Activated naive CD4-positive, alpha-beta T cell treated with anti-CD3 and anti-CD28 coated beads, Interleukin-2, amount 50 U/mL, for 16 hours (primary cell): ENCODE measurements at regions not wholly inside any gene's neighbourhood (a gene's known extent, or its start where the extent isn't known, plus 50 kb on each side); places are given as distances from the start of the nearest gene placed in this dataset.
A peak's percentile ranks its signal among the peaks of the same experiment; 100 is the strongest.

Experiments
- DNase-seq: peaks from one replicate; pipeline ENCODE4 v3.0.0-alpha.2; 2020

DNA sequence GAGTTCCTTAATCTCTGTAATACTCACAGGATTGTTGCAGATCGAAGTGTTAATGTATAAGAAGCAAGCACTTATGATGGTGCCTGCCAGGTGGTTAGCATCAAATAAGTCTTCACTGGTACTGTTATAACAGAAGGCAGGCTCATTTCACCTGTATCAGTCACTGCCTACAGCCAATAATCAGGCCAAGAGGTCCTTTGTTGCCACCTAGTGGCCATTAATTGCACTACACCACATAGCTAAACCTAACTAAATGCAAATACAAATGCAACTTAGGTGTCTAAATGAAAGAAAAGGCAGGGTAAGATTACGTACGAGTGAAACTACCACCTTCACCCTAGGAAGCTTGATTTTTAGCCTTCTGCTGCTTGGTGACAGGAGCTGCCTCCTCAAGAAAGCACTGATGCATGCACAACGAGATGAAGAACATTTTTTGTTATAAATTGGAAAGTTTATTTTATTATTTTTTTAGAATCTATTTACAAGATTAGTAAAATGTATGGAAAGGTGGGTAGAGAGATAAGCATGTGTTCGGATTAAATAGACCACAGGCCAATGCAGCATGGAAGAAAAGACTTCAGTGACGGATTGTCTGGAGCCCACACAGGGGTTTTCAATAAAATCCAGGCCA lies 334.8 kb upstream of the CAMK1G start:
- DNase-seq: peak; percentile 20

DNA sequence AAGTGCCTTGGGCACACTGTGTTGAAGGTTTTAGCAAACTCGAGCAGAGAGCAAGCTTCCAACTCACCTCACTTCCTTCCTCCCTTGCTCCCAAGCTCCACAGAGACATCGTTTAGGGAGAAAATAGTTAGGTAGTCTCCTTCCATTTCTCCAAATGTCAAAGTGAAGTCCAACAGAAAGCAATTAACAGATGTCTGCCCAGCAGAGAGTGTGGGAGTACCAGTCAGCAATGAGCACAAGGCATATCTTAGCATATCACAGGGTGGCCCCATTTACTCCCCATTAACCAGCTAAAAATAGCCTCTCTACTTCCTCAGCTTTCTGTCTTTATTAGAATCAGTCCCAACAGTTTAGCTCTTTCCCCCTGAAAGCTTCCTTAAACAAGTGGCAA lies 334.2 kb upstream of the CAMK1G start:
- DNase-seq: no peak

DNA sequence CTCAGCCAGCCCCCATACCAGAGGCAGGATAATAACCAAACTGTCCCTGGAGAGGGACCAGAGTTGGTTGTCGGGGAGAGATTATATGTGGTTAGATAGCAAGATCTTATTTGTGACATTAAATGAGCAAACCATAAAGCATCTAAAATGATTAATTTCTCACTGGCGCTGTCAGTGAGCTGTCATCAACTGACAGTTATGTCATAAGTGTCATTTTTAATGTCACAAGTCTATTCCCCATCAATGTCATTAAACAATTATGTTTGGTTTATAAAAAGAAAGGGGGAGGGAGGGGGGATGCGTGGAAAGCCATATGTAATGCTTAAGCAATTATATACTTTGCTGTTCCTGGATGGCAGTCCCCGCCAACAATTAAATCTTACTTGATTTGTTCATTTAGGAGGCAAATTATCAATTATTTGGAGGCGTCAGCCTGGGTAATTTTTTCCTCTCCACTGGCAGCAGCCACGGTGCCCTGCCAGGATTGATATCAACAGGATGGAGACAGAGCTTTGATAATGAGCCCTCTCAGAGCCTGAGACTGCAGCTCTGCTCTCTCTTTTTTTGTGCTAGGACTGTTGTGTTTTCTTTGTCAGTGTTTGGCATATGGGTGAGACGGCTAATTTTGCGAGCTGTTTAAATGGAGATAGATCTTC lies 333.6 kb upstream of the CAMK1G start:
- DNase-seq: no peak

GRCh38 chr1:209250861-209251636 lies 332.5 kb upstream of the CAMK1G start:
- no peak for DNase-seq

GRCh38 chr1:209256766-209257350 lies 326.7 kb upstream of the CAMK1G start:
- DNase-seq: no peak

DNA sequence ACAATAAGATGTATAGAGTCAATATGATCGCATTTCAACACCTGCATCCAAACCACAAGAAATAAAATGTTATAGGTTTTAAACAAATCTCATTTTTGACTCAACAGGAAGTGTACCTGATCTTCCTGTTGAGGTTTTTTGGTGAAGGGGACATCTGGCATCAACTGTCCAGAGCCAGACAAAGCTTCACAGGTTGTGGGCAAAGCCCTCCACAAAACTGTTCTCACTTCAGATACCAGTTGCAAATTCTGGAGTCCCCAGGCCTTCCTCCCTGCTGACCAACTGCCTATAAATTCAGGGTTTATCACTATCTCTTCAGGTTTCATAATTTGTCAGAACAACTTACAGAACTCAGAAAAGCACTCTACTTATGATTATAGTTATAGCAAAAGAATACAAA lies 326.1 kb upstream of the CAMK1G start:
- no peak for DNase-seq

DNA sequence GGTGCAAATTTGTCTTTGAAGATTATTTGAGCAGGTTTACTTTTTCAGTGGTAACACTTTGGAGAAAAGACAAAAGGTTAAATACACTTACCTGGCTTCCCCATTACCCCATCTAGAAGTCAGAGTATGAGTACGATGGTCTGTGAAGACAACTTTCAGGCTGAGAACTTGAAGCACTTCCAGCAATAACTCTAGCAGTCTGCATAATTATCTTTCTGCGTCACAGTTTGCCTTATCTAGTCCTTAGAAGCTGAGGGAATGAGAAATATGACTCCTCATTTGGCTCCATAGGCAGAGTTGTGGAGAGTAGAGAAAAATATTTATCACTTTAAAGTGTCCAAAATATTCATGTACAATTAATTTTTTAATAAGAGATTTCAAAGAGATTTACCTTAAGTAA lies 323.4 kb upstream of the CAMK1G start:
- DNase-seq: no peak

- no peak for DNase-seq
These were observed 320.9 kb upstream of the CAMK1G start for GRCh38 chr1:209262631-209263030.

DNA sequence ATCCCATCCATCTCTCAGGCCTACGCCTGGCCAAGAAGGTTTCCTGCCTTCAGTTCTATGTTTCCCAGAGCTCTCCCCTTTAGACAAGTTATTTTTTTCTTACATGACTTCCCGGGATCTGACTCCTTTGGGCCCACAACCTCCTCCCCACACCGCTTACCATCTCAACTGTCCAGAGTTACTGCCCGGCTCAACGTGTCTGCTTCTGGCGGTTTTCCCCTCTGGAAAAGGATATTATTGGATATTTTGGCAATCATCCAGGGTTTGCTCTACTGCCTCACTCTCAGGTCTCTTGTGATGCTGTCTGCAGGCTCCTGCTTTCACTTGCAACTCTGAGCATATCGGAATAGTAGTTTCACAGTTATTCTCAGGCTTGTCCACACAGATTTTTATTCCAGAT lies 318.2 kb upstream of the CAMK1G start:
- no peak for DNase-seq

GRCh38 chr1:209266590-209267205 lies 316.8 kb upstream of the CAMK1G start:
- no peak for DNase-seq

DNA sequence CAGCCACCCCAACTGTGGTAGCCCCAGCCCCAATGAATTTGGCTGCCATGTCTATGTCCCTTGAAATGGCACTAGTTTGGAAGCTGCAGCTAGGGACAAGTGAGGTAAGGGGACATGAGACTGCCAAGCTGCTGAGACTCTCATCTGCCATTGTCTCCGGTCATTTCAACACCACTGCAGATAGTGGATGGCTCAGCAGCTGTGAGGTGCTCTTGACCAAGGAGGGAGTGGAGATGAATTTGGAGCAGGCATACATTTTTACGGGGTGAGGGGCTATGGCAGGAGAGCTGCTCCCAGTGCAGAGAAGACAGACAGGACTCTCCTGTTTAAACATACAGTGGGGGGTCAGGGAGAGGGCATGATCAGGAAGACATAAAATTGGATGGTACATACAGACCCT lies 315.5 kb upstream of the CAMK1G start:
- no peak for DNase-seq

- no peak for DNase-seq
These were observed 315.0 kb upstream of the CAMK1G start for GRCh38 chr1:209268479-209268878.

GRCh38 chr1:209276321-209276720 lies 307.2 kb upstream of the CAMK1G start:
- DNase-seq: no peak

GRCh38 chr1:209277662-209278061 lies 305.9 kb upstream of the CAMK1G start:
- DNase-seq: no peak

DNA sequence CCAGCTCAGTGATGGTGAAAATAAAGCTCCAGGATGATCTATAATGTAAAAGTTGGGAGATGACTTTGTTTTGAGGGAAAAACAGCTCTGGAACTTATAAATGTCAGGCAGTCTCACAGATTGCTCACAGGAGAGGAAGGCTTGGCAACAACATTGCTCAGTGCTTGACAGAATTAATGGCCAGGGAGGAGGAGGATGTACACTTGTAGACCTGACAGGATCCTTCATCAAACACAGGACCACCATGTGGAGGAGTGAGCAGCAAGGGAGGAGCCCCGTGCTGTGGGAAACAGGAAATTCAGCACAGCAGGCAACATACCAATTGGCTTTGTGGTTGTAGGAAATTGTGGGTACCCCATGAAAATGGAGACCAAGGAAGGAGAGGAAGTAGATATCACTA lies 291.8 kb upstream of the CAMK1G start:
- no peak for DNase-seq

- no peak for DNase-seq
These were observed 280.5 kb upstream of the CAMK1G start for GRCh38 chr1:209302779-209303568.

DNA sequence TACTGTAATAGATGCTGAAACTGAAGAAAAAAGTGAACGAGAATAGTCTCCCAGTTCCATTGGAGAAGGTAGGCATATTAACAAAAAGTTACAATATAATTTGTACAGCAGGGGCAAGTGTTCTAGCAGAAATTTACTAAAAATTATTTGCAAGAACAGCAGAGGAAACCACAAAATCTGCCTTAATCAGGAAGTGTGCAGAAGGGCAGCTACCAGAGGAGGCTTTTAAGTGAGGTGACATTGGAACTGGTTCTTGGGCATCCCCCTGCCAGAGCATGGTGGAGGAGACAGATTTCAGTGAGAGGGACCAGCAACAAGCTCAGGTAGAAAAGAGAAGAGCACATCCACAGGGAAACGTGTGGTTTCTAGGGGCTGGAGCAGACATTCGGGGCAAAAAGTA lies 279.3 kb upstream of the CAMK1G start:
- DNase-seq: no peak

- DNase-seq: no peak
These were observed 278.1 kb upstream of the CAMK1G start for GRCh38 chr1:209305221-209305954.

DNA sequence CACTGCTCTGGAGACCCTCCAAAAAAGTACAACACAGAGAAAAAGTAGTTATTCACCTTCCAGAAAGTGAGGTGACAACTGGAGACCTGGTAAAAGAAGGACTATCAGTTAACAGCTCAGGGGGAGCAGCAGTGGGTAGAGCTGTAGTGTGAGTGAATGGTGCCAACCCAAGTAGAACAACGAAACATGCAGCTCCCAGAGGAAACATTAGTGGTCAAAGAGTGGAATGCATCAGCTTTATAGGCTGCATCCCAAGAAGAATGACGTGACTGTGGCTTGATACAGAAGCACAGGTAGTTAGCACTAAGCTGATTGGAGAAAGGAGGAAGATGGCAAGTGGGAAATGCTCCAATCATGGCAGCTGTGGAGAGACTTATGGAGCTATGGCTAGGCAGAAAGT lies 275.7 kb upstream of the CAMK1G start:
- no peak for DNase-seq

GRCh38 chr1:209309198-209309597 lies 274.3 kb upstream of the CAMK1G start:
- no peak for DNase-seq

GRCh38 chr1:209311770-209312169 lies 271.7 kb upstream of the CAMK1G start:
- no peak for DNase-seq

GRCh38 chr1:209316929-209317328 lies 266.6 kb upstream of the CAMK1G start:
- no peak for DNase-seq
